KMS-11 (cell line): ENCODE measurements at regions not wholly inside any gene's neighbourhood (a gene's known extent, or its start where the extent isn't known, plus 50 kb on each side); places are given as distances from the start of the nearest gene placed in this dataset.

Source experiments
- H2AFZ ChIP-seq: fragments of 200-600 bp; sonication (generic); 2 replicates; pipeline ENCODE4 v1.6.1; 2016; ENCODE audit warnings: antibody characterized with exemption, mixed run types, low read depth
- H3K27ac ChIP-seq: fragments of 200-600 bp; sonication (generic); 2 replicates; pipeline ENCODE4 v1.6.1; 2016; ENCODE audit warnings: mild to moderate bottlenecking, mixed run types
- H3K27me3 ChIP-seq: fragments of 200-600 bp; sonication (generic); 2 replicates; pipeline ENCODE4 v1.6.1; 2017; ENCODE audit warnings: mild to moderate bottlenecking, low read depth, mixed run types, moderate library complexity; ENCODE audit not compliant: insufficient read depth
- H3K36me3 ChIP-seq: fragments of 200-600 bp; sonication (generic); 2 replicates; pipeline ENCODE4 v1.6.1; 2017; ENCODE audit warnings: mild to moderate bottlenecking, mixed run types; ENCODE audit not compliant: insufficient read depth
- H3K4me1 ChIP-seq: fragments of 200-600 bp; sonication (generic); 2 replicates; pipeline ENCODE4 v1.6.1; 2016; ENCODE audit warnings: mild to moderate bottlenecking, low read depth, mixed run types; ENCODE audit not compliant: poor library complexity, severe bottlenecking
- H3K4me2 ChIP-seq: fragments of 200-600 bp; sonication (generic); 2 replicates; pipeline ENCODE4 v1.7.0; 2016; ENCODE audit warnings: mild to moderate bottlenecking, mixed run types
- H3K4me3 ChIP-seq: fragments of 200-600 bp; sonication (generic); IDR thresholded peaks from 2 replicates; pipeline ENCODE4 v1.6.1; 2017; ENCODE audit warnings: low read depth, low read length, mixed read lengths; ENCODE audit not compliant: insufficient read depth
- H3K79me2 ChIP-seq: fragments of 200-600 bp; sonication (generic); 2 replicates; pipeline ENCODE4 v1.6.1; 2016; ENCODE audit warnings: low read depth, mixed run types; ENCODE audit not compliant: insufficient read depth
- H3K9ac ChIP-seq: fragments of 200-600 bp; sonication (generic); 2 replicates; pipeline ENCODE4 v1.6.1; 2016; ENCODE audit warnings: mild to moderate bottlenecking, mixed run types
- H4K20me1 ChIP-seq: fragments of 200-600 bp; sonication (generic); 2 replicates; pipeline ENCODE4 v1.6.1; 2016; ENCODE audit warnings: mild to moderate bottlenecking, mixed run types; ENCODE audit not compliant: insufficient read depth
- CTCF ChIP-seq: fragments of 200-600 bp; sonication (generic); conservative IDR thresholded peaks from 2 replicates; pipeline ENCODE4 v1.6.1; 2017; ENCODE audit warnings: low read depth, mild to moderate bottlenecking, antibody characterized with exemption, low read length, moderate library complexity, mixed read lengths

DNA sequence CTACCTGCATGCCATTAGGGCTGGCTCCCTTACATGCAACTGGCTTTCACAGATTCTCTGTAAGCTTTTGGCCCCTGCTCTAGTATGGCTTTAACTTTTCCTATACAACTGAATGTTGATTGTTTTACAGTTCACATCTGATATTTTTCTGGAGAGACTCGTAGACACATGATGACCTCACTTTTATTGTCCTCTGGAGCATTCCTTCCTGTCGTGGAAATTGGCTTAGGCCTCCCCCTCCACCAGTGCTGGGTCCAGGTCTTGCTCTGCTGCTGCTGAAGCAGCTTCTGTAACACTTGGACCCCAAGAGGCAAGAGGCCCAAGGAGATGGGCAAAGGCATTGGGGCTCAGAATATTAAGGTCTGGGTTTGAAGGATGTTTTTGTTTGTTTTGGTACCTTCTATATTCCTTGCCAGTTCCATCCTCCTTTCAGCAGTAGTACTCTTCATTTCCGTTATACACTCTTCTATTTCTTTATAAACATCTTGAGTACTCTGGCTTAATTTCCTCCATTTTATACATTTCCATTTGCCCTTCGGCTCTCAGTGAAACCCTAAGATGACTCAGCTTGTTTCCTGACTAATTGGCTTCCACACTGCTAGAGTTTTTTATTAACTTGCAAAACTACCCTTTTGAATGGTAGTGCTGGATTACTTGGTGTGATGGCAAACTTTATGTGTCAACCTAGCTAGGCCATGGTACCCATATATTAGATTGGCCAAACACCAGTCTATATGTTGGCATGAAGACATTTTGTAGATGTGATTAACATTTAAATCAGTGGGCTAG lies 219.8 kb downstream of the CDCA7 start:
- Histone ChIP-seq H3K27ac (no peak overlapping the region), H3K4me2 (no peak overlapping the region), H2AFZ (no peak overlapping the region), H3K4me3 (no peak overlapping the region), H3K4me1 (no peaks in the 10 kb centered on the region), H3K79me2 (no peaks in the 10 kb centered on the region), H3K36me3 (no peaks in the 10 kb centered on the region), H3K27me3 (no peaks in the 10 kb centered on the region), H3K9ac (no peak overlapping the region), H4K20me1 (no peaks in the 10 kb centered on the region)
- no peak for TF ChIP-seq CTCF

GRCh38 chr2:173578404-173579107 lies 223.9 kb downstream of the CDCA7 start:
- H3K4me2 ChIP-seq, result no peak overlapping the region
- TF ChIP-seq CTCF, result no peak

GRCh38 chr2:173580351-173580750 lies 225.7 kb downstream of the CDCA7 start:
- H3K4me3 ChIP-seq, result no peak overlapping the region
- H4K20me1 ChIP-seq, result no peaks in the 10 kb centered on the region
- no peaks in the 10 kb centered on the region for H3K36me3 ChIP-seq
- H3K4me1 ChIP-seq, result no peaks in the 10 kb centered on the region
- H3K9ac ChIP-seq, result no peak overlapping the region
- no peak overlapping the region for H3K27ac ChIP-seq
- no peak for TF ChIP-seq CTCF
- no peaks in the 10 kb centered on the region for H3K27me3 ChIP-seq
- H3K79me2 ChIP-seq, result no peaks in the 10 kb centered on the region
- H3K4me2 ChIP-seq, result no peak overlapping the region
- no peak overlapping the region for H2AFZ ChIP-seq

More at GRCh38 chr2:173578404-173579107, 223.9 kb downstream of the CDCA7 start:
- H3K79me2 ChIP-seq, result no peaks in the 10 kb centered on the region
- no peak overlapping the region for H3K27ac ChIP-seq
- no peaks in the 10 kb centered on the region for H3K36me3 ChIP-seq
- H3K9ac ChIP-seq, result no peak overlapping the region
- no peaks in the 10 kb centered on the region for H4K20me1 ChIP-seq
- H3K4me3 ChIP-seq, result no peak overlapping the region
- H2AFZ ChIP-seq, result no peak overlapping the region
- no peaks in the 10 kb centered on the region for H3K27me3 ChIP-seq
- no peaks in the 10 kb centered on the region for H3K4me1 ChIP-seq

DNA sequence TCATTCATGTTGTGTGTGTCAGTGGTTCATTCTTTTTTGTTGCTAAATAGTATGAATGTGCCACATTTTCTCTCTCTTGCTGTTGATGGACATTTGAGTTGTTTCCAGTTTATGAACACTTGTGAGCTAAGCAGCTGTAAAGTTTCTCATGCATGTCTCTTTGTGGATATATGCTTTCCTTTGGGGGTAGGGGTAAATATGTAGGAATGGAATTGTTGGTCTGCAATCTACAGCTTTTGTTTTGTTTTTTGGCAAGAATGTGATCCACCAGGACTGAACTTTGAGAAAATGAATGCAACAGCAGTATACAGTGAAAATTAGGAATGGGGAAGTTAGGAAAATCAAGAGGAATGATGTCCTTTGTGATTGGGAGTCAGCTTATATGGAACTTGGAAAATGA lies 226.3 kb downstream of the CDCA7 start:
- Histone ChIP-seq H3K27me3 (no peaks in the 10 kb centered on the region), H3K4me1 (no peaks in the 10 kb centered on the region), H3K4me2 (no peak overlapping the region), H3K4me3 (no peak overlapping the region), H2AFZ (no peak overlapping the region), H4K20me1 (no peaks in the 10 kb centered on the region), H3K27ac (no peak overlapping the region), H3K36me3 (no peaks in the 10 kb centered on the region), H3K9ac (no peak overlapping the region), H3K79me2 (no peaks in the 10 kb centered on the region)
- TF ChIP-seq CTCF, result no peak
